Posterior cingulate gyrus (tissue), 11 donors: ENCODE measurements at regions not wholly inside any gene's neighbourhood (a gene's known extent, or its start where the extent isn't known, plus 50 kb on each side); places are given as distances from the start of the nearest gene placed in this dataset.

Experiments
- DNase-seq, 10 donors: peaks; one replicate each; pipeline versions ENCODE4 v3.0.0 to v3.0.0-alpha.2; 2020 to 2021; ENCODE audit warnings: mixed read lengths in 3 of 10
- intact Hi-C: fragments of 100-400 bp; cut with DNase I; formaldehyde crosslinking; loops from one replicate; pipeline ENCODE4 v1.15.1; 2023

DNA sequence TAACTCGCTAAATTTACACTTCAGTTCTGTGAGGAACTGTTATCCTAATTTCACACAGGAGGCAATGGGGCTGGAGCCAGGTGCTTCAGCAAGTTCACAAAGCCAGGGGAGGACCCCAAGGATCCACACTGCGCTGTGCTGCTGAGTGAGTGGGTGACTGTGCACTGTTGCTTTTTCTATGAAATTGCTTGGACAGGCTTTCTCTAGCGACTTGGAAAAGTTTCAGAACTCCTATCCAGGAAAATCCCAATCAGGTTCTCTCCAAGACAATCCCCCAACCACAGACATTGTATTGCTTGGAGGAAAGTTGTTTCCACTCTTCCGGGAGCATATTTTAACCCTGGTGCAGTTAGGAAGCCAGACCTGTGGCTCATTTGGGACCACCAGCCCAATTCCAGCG lies 175.9 kb upstream of the CST7 start:
- intact Hi-C loops = no loop called here
- peak in 4 of 10 donors; percentile 3 to 62 (median 36) for DNase-seq

DNA sequence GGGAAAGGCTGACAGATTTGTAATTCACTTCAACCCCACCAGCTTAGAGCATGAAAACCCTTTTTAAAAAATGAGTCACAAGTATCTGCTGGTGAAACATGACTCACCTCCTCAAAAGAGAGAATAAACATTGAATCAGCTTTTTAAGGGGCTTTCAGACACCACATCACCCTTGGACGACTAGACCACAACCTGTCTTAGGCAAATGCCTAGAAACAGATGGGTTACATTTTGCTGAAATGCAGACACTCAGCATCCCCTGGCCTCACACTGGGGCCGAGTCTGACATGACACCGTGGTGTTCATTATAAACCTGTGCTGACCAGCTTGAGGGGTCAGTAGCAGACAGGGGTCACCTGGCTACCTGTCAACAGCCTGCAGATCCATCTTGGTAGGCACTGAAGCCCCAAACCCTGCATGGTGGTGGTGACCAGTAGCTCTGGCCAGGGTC lies 175.3 kb upstream of the CST7 start:
- intact Hi-C loops = no loop called here

DNA sequence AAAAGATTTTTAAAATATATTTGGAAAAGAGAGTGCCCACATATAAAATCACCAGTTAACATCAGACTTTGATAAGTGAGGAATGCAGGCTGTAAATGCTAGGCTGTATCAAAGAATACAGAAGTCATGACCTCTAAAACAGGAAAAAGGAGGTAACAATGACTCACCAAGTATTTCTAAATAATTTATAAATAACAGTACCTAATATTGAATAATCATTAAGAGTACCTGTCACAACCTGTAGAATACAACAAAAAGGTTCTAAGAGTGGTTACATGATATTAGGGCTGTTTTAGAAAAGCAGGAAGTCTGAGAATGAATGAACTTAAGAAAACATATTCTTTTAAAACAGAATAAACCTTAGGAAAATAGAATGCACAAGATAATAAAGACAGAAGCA lies 173.1 kb upstream of the CST7 start:
- intact Hi-C loops = no loop called here
- DNase-seq = no peak

More for the DNA sequence above, 175.3 kb upstream of the CST7 start:
- peak in 2 of 10 donors; percentile 1 to 64 for DNase-seq

DNA sequence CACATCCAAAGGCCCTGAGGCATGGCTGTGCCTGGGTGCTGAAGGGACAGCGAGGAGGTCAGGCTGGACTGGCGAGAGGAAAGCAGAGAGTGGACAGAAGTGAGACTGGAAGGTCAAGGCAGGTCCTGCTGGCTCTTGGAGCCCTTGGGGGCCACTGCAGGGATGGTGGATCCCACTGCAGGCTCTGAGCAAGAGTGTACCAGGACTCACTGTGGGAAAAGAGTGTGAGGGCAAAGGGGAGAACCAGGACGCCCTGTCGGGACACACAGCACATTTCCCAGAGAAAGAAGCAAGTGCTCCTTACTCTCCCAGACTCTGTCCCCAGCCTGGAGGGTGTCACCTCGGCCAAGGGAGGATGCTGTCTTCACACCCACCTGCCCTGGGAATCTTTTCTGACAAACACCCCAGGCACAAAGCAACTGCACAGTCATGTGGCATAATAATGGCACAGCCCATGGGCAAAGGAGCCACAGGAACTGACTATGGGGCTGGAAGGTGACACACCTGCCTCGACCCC lies 172.3 kb upstream of the CST7 start:
- intact Hi-C loops = no loop called here
- peak in 5 of 10 donors; percentile 1 to 62 (median 37) for DNase-seq

DNA sequence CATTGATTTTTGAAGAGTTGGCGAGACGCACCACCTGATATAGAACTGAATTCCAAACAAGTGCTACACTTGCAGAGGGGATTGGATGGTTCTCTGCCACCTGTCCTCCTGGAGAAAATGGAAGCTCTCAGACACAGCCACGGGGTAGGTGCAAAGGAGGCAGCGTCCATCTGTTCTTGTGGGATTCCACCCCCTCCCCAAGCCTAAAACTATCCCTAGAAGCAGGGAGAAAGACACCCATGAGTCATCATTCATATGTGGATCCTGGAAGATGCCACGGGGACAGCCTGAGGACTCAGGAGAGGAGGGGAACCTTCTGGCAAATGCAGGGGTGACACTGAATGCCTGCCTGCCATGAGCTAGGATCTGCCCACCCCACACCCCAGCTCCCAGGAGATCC lies 171.3 kb upstream of the CST7 start:
- intact Hi-C loops = no loop called here
- peak in 5 of 10 donors; percentile 11 to 83 (median 74) for DNase-seq

DNA sequence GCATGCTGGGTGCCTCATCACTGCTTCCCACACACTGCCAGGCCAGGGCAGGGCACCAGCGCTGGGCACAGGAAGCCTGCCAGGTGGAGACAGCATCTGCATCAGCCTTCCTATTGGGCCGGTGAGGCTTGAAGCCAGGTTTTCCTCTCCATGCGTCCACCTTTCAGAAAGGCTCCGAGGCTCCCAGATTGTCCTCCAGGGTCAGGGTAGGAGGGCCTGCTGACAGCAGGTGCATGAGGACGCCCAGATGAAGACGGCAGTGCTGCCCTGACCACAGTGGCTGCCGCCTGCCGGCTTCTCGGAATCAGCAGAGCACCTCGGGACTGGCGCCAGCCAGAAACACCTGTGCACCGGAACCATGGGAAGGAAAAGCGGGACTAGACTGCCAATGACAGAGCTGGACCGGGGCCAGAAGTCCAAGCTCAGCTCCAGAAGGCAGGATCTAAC lies 170.5 kb upstream of the CST7 start:
- peak in 6 of 10 donors; percentile 2 to 86 (median 42) for DNase-seq
- intact Hi-C loops = no loop called here

DNA sequence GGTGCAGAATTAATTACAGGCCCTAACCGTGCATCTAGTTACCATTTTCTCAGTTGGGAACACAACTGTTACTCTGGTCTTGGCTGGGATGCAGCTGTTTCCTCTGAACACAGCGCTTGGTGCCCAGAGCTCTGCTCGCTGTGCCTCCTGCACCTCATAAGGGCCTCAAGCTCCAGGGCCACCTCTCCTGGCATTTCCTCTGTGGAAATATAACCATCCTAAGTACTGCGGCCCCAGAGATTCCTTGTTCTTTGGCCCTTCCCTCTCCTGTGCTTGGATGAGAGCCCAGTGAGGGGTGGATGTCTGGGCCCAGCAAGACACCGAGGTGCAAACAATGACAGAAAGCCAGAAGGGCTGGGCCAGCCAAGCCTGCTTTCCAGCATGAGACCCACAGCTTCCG lies 169.9 kb upstream of the CST7 start:
- intact Hi-C loops = no loop called here
- peak in 4 of 10 donors; percentile 1 to 44 (median 9) for DNase-seq

DNA sequence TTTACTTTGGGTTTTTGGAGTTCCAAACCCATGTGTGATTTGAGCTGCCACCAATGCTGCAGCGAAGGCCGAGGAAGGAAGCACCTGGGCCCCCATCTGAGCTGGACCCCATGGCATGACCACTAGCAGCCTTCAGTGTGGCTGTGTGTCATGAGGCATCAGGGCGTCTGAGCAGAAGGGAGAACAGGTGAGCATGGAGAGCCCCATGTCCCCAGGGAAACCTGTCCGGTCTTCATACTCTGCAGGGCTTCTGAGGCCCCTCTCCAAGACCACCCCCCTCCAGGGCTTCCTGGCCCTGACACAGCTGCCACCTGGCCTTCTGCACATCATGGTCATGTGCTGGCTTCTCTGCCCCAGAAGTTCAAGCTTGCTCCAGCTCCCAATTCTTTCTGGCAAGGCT lies 169.1 kb upstream of the CST7 start:
- intact Hi-C loops = loop anchor here (2.0 to 10.0 kb wide), 3 partner anchors 305 to 615 kb away; no protein-coding TSS in a partner anchor
- peak in 5 of 10 donors; percentile 3 to 75 (median 44) for DNase-seq

DNA sequence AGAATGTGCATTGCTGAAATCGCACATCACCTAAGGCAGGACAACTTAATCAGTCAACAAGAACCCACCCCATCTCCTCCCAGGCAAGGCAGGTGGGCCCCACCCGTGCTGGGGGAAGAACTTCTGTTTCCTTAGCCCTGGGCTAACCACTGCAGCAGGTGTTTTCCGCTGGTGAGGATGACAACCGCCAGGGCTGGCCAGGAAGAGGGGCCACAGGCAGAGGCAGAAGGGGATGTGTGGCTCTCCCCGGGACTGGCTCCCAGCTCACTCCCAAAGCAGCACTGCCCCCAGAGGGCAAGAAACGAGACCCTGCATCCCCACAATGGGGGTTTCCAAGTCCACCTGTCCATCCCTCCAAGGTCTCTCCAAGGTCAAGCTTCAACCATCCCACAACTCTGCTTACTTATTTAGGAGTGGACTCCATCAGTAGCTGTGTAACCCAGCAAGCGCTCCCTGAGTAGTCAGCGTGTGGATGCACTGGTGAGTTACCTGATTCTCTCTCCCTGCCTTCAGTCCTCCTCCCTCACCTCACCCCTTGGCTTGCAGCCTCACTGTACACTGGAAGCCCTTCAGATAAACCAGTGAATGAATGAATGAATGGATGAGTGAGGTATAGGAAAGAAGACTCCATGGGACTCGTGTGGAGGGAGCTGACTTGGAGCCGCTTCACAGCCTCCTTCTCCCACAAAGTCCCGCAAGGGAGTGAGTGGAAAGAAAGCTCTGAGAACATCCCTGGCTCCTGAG lies 168.2 kb upstream of the CST7 start:
- intact Hi-C loops = loop anchor here (2.0 to 10.0 kb wide), 3 partner anchors 306 to 616 kb away; no protein-coding TSS in a partner anchor
- peak in 4 of 10 donors; percentile 19 to 75 (median 42) for DNase-seq

DNA sequence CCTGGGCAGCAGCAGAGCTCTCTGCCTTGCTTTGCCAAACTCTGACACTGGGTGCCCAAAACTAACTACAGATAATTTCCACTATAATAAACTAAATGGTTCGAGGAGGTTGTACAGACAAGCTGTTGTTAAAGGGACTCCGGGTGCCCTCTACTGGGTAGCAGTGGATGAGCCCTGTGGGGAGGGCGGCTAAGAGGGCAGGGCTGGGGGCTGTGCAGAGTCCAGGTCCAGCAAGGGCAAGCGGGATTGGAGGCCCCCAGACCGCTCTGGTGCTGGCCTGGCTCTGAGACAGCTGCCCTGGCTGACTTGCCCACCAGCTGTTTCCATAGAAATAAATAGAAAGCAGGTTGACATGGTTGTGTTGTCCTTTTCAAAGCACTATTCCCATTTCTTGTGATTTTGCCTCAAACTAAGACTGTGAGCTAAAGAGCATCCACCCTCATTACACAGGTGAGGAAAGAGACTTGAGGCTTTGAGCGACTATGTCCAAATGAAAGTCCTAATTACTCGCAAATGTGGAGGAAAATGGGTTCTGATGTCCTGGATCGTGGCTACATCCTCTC lies 167.6 kb upstream of the CST7 start:
- DNase-seq = peak in 8 of 10 donors; percentile 56 to 92 (median 68)
- intact Hi-C loops = loop anchor here (2.0 to 10.0 kb wide), 3 partner anchors 307 to 617 kb away; no protein-coding TSS in a partner anchor

DNA sequence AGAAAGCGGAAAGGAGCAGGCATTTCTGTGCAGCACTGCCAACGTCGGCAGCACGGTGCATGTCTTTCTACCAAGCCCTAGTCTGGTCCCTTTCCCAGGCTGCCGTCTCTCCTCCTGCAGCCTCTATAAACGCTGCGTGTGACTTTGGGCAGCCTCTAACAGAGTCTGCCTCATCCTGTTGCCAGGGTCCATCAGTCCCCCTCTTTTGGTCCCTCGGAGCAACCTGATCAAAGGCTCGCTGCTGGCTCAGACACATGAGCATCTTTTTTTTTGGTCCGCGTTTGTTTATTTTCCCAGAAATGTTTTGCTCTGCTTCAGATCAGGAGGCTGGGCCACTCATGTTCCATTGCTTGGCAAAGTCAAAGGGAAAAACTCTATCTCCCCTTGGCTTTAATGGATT lies 166.8 kb upstream of the CST7 start:
- intact Hi-C loops = loop anchor here (10.0 kb wide), 2 partner anchors 308 to 618 kb away; no protein-coding TSS in a partner anchor
- peak in 3 of 10 donors; percentile 68 to 77 (median 74) for DNase-seq

DNA sequence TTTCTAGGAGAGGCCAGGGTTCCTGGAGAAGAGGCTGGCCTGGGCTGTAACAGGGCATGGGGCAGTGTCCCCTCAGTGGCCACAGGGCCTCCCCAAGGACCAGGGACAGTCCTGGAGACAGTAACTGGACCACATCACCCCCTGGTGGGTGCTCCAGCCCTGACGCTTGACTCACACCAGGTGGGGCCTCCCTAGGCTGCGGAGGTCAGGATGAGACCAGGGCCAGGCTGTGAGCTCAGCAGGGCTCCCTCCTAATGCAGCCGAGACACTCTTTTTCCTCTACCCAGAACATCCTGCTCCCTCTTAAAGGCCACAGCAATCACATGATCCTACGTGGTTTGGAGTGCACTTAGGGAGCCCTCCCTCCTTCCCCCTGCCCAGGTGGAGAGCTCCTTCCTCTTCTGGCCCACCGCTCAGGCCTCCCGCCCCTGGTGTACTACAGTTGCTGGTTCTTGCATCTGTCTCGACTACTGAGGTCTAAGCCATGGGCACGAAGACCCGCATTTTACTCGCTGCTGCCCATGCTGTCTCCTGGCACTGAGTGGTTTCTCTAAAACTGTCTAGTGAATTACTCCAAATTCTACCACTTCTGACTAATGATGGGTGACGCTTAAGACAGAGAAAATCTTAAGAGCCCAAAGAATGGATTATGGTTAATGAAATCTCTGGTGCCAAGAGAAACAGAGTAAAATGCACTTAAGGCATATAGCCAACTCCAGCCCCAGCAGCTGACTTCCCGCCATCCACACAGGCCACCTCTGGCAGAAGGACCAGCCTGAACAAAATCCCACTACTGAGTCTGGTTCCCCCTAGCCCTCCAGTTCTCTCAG lies 166.1 kb upstream of the CST7 start:
- intact Hi-C loops = loop anchor here (10.0 kb wide), 2 partner anchors 308 to 618 kb away; no protein-coding TSS in a partner anchor
- DNase-seq = peak in 3 of 10 donors; percentile 54 to 83 (median 67)

DNA sequence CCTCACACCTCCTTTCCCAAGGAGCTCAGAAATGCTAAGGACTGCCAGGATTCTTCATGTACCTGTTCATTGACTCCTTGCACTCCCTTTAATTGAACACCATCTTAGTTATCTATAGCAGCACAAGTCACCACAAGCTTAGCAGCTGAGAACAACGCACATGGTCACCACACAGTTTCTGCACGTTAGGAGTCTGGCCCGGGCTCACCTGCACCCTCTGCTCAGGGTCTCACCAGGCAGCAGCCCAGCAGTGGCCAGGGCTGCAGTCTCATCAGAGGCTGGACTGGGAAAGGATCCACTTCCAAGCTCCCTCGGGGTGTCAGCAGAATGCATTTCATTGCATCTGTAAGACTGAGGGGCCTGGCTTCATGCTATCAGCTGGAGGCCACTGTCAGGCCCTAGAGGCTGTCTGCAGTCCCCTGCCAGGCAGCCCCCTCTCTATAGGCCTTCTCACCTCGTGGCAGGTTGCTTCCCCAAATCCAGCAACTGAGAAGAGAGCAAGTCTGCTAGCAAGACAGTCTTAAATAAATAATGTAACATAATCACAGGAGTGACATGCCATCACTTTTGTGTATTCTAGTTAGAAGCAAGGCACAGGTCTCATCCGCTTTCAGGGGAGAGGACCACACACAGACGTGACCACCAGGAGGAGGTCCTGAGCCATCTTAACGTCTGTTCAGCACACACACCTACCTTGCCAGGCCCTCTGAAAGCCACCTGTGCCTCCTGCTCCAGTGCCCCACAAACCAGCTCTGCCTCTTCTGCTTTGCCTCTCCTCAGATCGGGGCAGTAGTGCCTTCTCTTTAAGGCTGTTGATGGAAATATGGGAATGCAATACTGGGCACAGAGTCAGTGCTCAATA lies 165.2 kb upstream of the CST7 start:
- intact Hi-C loops = loop anchor here (10.0 kb wide), 2 partner anchors 309 to 619 kb away; no protein-coding TSS in a partner anchor

DNA sequence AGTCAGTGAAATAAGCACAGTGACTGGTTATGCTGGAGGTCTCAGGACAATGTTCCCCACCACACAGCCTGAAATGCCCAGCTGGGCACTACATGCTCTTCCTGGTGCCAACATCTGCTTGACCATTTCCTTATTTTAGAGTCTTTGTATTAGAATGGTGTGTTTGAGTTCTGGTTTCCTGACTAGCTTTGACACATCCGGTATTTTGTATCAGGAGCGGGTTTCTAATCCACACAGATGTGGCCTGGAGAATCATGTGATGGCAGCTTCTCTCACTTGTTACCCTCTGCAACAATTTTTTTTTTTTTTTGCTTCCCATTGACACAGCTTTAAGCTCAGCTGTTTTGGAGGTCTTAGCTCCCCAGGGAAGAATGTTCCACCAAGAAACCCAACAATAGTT lies 164.5 kb upstream of the CST7 start:
- intact Hi-C loops = loop anchor here (10.0 kb wide), 2 partner anchors 310 to 620 kb away; no protein-coding TSS in a partner anchor
- peak in 1 of 10 donors; percentile 42 for DNase-seq

More for the DNA sequence above, 165.2 kb upstream of the CST7 start:
- peak in 3 of 10 donors; percentile 19 to 42 (median 33) for DNase-seq

DNA sequence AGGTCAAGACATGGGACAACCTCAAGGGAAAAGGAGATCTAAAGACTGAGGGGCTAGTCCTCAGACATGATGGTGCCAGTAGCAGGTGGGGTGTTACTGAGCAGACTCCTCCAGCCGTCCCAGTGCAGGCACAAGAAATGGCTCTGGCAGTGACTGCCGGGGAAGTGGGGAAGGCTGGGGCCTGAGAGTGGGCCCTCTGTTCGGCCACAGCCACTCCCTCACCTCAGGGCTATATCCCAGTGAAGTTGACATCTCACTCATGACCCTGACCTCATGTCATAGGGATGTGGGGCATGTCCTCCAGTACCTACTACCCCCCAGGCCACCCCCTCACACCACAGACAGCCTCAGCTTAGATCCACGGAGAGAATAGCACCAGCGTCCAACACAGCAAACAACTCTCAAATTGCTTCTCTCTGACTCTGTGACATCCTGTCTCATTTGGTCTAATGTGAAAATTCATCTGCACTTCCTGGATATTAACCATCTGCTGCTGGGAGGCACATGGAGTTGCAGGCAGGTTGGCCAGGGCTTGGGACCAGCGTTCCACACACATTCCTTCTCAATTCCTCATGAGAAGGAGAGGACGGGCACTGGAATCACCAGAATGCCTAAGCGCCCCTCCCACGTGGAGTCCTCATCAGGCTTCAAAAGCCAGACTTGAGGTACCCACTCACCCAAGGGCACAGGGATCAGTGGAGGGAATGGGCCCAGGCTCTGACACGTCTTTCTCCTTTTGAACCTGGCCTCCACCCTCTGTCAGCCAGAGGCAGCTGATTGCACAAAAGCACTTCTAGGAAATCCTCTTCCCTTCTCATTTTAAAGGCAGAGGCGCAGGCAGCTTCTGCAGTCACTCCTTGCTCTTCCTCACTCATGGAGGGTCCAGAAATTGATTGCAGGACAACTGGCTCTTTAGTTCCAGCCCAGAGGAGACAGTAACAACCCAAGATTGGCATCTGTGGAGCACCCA lies 163.6 kb upstream of the CST7 start:
- intact Hi-C loops = loop anchor here (10.0 kb wide), 2 partner anchors 311 to 621 kb away; no protein-coding TSS in a partner anchor
- peak in 3 of 10 donors; percentile 44 to 54 (median 51) for DNase-seq

DNA sequence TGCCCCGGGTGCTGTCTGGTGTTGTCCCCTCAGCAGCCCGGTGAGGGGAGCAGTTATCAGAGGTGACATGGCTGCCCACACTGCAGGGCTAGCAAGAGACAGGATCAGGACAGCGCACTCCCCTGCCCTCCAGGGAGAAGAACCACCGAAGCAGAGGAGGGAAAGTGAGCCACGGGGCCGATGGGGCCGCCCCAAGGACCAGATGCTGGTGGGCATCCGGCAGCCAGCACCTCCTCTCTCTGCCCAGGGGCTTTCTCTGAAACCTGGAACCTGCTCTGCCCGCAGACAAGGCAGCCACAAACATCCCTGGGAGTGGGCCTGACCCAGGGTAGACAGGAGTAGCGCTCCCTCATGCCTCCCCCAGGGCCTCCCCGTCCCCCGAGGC lies 163.0 kb upstream of the CST7 start:
- intact Hi-C loops = loop anchor here (10.0 kb wide), 2 partner anchors 311 to 621 kb away; no protein-coding TSS in a partner anchor
- peak in 3 of 10 donors; percentile 32 to 64 (median 59) for DNase-seq

DNA sequence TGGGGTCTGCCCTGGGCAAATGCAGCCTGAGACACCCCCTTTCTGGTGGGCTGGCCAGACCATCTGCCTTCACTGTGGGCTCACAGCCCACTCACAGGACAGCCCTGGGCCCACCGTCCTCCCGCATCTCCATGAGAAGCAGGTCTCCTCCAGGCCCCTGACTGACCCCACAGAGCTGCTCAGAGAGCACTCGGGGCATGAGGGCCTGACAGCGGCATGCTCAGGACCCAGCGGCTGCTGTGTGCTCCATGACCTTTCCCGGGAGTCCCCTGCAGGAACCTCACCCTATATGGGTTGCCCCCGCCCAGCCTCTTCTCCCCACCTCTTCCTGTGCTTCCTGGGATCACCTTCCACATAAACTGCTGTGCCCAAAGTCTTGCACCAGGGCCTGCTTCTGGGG lies 162.4 kb upstream of the CST7 start:
- DNase-seq = peak in 3 of 10 donors; percentile 40 to 65 (median 55)
- intact Hi-C loops = loop anchor here (10.0 kb wide), 2 partner anchors 312 to 622 kb away; no protein-coding TSS in a partner anchor
